GM23338 (cell line): ENCODE measurements at regions not wholly inside any gene's neighbourhood (a gene's known extent, or its start where the extent isn't known, plus 50 kb on each side); places are given as distances from the start of the nearest gene placed in this dataset.

Experiments
- EZH2 ChIP-seq: fragments of 200-600 bp; sonication (generic); IDR thresholded peaks from one replicate; pipeline ENCODE4 v1.8.0; 2017; ENCODE audit warnings: antibody characterized with exemption, mild to moderate bottlenecking, low read depth; ENCODE audit not compliant: unreplicated experiment
- NANOG ChIP-seq: IDR thresholded peaks from 2 replicates; pipeline ENCODE4 v1.6.1; 2016; ENCODE audit warnings: antibody characterized with exemption, borderline replicate concordance
- POLR2AphosphoS5 ChIP-seq: IDR thresholded peaks from 2 replicates; pipeline ENCODE4 v1.6.1; 2016; ENCODE audit warnings: antibody characterized with exemption, low read depth
- ZNF114 ChIP-seq: fragments of 250-450 bp; sonication (Bioruptor Pico); IDR thresholded peaks from 2 replicates; pipeline ENCODE4 v1.5.0; 2020; ENCODE audit warnings: mild to moderate bottlenecking, moderate library complexity
- ZNF462 ChIP-seq: fragments of 250-450 bp; sonication (Bioruptor Pico); IDR thresholded peaks from 2 replicates; pipeline ENCODE4 v1.5.0; 2020; ENCODE audit warnings: mild to moderate bottlenecking, moderate library complexity
- TF ChIP-seq, protein P1 (sequence below): IDR thresholded peaks from 2 replicates; pipeline ENCODE4 v1.6.1; 2016; ENCODE audit warnings: antibody characterized with exemption
- TF ChIP-seq, protein P2 (sequence below), 2 experiments: fragments of 200-600 bp in 1 of 2; sonication (generic) in 1 of 2; conservative IDR thresholded peaks; 2 replicates each; pipeline versions ENCODE4 v1.5.1 to v1.6.1; 2016 to 2017; ENCODE audit warnings: antibody characterized with exemption in 2 of 2, low read depth in 2 of 2, mild to moderate bottlenecking in 2 of 2, moderate library complexity in 1 of 2

DNA sequence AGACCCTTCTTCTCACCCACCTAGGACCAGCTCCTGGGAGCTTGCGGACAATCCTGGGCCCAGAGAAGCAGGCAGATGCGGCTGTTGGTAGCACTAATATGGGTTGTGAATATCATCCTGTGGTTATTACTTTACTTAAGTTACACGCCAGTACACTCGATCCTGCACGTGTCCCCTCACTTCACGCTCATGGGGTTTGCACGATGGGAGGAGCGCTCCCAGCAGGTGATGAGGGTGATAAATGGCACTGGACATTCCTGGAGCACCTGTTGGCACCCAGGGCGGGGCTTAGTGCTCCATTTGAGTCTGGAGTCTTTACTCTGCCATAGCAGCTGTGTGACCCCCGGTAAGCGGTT lies 335.1 kb downstream of the PREX1 start (continued):
- TF ChIP-seq ZNF462 (CRISPR knock-in tag): no peak
- no peak for TF ChIP-seq NANOG
- no peak for TF ChIP-seq EZH2
- TF ChIP-seq, protein P1, sequence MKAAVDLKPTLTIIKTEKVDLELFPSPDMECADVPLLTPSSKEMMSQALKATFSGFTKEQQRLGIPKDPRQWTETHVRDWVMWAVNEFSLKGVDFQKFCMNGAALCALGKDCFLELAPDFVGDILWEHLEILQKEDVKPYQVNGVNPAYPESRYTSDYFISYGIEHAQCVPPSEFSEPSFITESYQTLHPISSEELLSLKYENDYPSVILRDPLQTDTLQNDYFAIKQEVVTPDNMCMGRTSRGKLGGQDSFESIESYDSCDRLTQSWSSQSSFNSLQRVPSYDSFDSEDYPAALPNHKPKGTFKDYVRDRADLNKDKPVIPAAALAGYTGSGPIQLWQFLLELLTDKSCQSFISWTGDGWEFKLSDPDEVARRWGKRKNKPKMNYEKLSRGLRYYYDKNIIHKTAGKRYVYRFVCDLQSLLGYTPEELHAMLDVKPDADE: no peak
- no peak for TF ChIP-seq POLR2AphosphoS5
- no peak for TF ChIP-seq ZNF114 (CRISPR knock-in tag)
- TF ChIP-seq, protein P2, sequence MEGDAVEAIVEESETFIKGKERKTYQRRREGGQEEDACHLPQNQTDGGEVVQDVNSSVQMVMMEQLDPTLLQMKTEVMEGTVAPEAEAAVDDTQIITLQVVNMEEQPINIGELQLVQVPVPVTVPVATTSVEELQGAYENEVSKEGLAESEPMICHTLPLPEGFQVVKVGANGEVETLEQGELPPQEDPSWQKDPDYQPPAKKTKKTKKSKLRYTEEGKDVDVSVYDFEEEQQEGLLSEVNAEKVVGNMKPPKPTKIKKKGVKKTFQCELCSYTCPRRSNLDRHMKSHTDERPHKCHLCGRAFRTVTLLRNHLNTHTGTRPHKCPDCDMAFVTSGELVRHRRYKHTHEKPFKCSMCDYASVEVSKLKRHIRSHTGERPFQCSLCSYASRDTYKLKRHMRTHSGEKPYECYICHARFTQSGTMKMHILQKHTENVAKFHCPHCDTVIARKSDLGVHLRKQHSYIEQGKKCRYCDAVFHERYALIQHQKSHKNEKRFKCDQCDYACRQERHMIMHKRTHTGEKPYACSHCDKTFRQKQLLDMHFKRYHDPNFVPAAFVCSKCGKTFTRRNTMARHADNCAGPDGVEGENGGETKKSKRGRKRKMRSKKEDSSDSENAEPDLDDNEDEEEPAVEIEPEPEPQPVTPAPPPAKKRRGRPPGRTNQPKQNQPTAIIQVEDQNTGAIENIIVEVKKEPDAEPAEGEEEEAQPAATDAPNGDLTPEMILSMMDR (conservative IDR thresholded peaks at IDR 0.05; ENCODE audit: low read depth in 2 of 2): no peak
